H1 (cell line): ENCODE measurements at regions not wholly inside any gene's neighbourhood (a gene's known extent, or its start where the extent isn't known, plus 50 kb on each side); places are given as distances from the start of the nearest gene placed in this dataset.

ENCODE experiments used
- CTCF ChIA-PET: fragments of 300-600 bp; sonication (Branson Sonifier 250); formaldehyde crosslinking; loops from one replicate; lab custom pipeline; 2021; ENCODE audit not compliant: partially characterized antibody; lab: Charles Lee
- POLR2A ChIA-PET: fragments of 300-600 bp; sonication (Branson Sonifier 250); formaldehyde crosslinking; loops from one replicate; lab custom pipeline; 2021; ENCODE audit warnings: inconsistent platforms; ENCODE audit not compliant: partially characterized antibody; lab: Charles Lee
- DNase-seq, 2 experiments: peaks; one replicate each; pipeline versions ENCODE4 v3.0.0 to v3.0.0-alpha.2; 2010 to 2022; ENCODE audit warnings: low spot score in 2 of 2, low read depth in 1 of 2, mixed read lengths in 1 of 2
- FAIRE-seq: peaks from 2 replicates; lab custom pipeline; 2011; peaks lifted over from hg19 to GRCh38; lab: Jason Lieb, UNC
- H2AFZ ChIP-seq: 2 replicates; pipeline ENCODE4 v1.8.1; 2012; ENCODE audit warnings: low read length, inconsistent platforms
- H2AK5ac ChIP-seq: 2 replicates; pipeline ENCODE4 v1.6.1; 2013; ENCODE audit warnings: low read depth, low read length
- H2BK120ac ChIP-seq: replicated peaks from 2 replicates; pipeline ENCODE3; 2013; ENCODE audit warnings: low read depth, low read length, inconsistent platforms
- H2BK12ac ChIP-seq: 2 replicates; pipeline ENCODE4 v1.6.1; 2013; ENCODE audit warnings: low read depth, low read length
- H2BK15ac ChIP-seq: 2 replicates; pipeline ENCODE4 v1.6.1; 2013; ENCODE audit warnings: low read length
- H2BK20ac ChIP-seq: 2 replicates; pipeline ENCODE4 v1.6.1; 2013; ENCODE audit warnings: low read length
- H2BK5ac ChIP-seq: 2 replicates; pipeline ENCODE4 v1.6.1; 2013; ENCODE audit warnings: low read depth, low read length
- H3K14ac ChIP-seq: 2 replicates; pipeline ENCODE4 v1.6.1; 2013; ENCODE audit warnings: inconsistent platforms; ENCODE audit not compliant: insufficient read length
- H3K18ac ChIP-seq: 2 replicates; pipeline ENCODE4 v1.6.1; 2013; ENCODE audit warnings: low read length; ENCODE audit errors: extremely low read depth
- H3K23ac ChIP-seq: 2 replicates; pipeline ENCODE4 v1.6.1; 2013; ENCODE audit warnings: inconsistent platforms; ENCODE audit not compliant: insufficient read length
- H3K23me2 ChIP-seq: 2 replicates; pipeline ENCODE4 v1.6.1; 2013; ENCODE audit warnings: low read depth, low read length
- H3K27ac ChIP-seq: 2 replicates; pipeline ENCODE4 v1.6.1; 2011; ENCODE audit warnings: low read depth, low read length, inconsistent platforms
- H3K27me3 ChIP-seq, 4 experiments: replicated peaks in 1 of 4; 1 replicate in 1 of 4; 2 replicates in 3 of 4; pipeline versions ENCODE4 v1.6.1 to v1.8.1; 2011 to 2013; ENCODE audit warnings: low read length in 3 of 4, mild to moderate bottlenecking in 3 of 4, inconsistent platforms in 2 of 4, mixed read lengths in 2 of 4, moderate library complexity in 1 of 4; ENCODE audit not compliant: control insufficient read depth in 3 of 4, insufficient read depth in 3 of 4; ENCODE audit errors: extremely low read depth in 1 of 4
- H3K36me3 ChIP-seq, 4 experiments: 2 replicates each; pipeline versions ENCODE4 v1.6.1 to v1.8.1; 2011 to 2013; ENCODE audit warnings: mild to moderate bottlenecking in 4 of 4, low read length in 3 of 4, moderate library complexity in 2 of 4, control low read depth in 1 of 4, inconsistent platforms in 1 of 4; ENCODE audit not compliant: insufficient read depth in 4 of 4, control insufficient read depth in 2 of 4
- H3K4ac ChIP-seq: replicated peaks from 2 replicates; pipeline ENCODE3; 2013; ENCODE audit warnings: low read length, low read depth, mixed read lengths, inconsistent platforms; ENCODE audit not compliant: insufficient read length
- H3K4me1 ChIP-seq, 4 experiments: replicated peaks in 1 of 4; 1 replicate in 1 of 4; 2 replicates in 3 of 4; pipeline versions ENCODE4 v1.6.1 to v1.8.1; 2011 to 2013; ENCODE audit warnings: low read length in 3 of 4, inconsistent platforms in 2 of 4, mixed read lengths in 1 of 4; ENCODE audit not compliant: insufficient read depth in 4 of 4, control insufficient read depth in 3 of 4
- H3K4me2 ChIP-seq, 2 experiments: 2 replicates each; pipeline versions ENCODE4 v1.6.1 to v1.8.1; 2011 to 2013; ENCODE audit warnings: low read depth in 2 of 2, low read length in 2 of 2, control low read depth in 1 of 2, inconsistent platforms in 1 of 2, mild to moderate bottlenecking in 1 of 2; ENCODE audit not compliant: insufficient read depth in 1 of 2
- H3K4me3 ChIP-seq, 4 experiments: fragments of 200-600, 300-600 bp in 1 of 4; sonication (generic), shearing (Covaris generic), sonication (Bioruptor Twin) in 1 of 4; 2 replicates each; pipeline versions ENCODE4 v1.5.1 to v1.8.1; 2011 to 2016; ENCODE audit warnings: low read length in 4 of 4, low read depth in 3 of 4, control low read depth in 2 of 4, inconsistent platforms in 2 of 4, mild to moderate bottlenecking in 2 of 4, mixed read lengths in 1 of 4, moderate library complexity in 1 of 4; ENCODE audit not compliant: insufficient read depth in 2 of 4; ENCODE audit errors: extremely low read depth in 1 of 4
- H3K56ac ChIP-seq: replicated peaks from 2 replicates; pipeline ENCODE3; 2013; ENCODE audit warnings: low read depth, mild to moderate bottlenecking, mixed read lengths, low read length, inconsistent platforms; ENCODE audit not compliant: insufficient read length
- H3K79me1 ChIP-seq: 2 replicates; pipeline ENCODE4 v1.6.1; 2013; ENCODE audit warnings: low read depth, low read length, control low read depth
- H3K79me2 ChIP-seq, 2 experiments: 2 replicates each; pipeline versions ENCODE4 v1.6.1 to v1.8.1; 2012 to 2013; ENCODE audit warnings: low read length in 2 of 2, mild to moderate bottlenecking in 2 of 2, inconsistent platforms in 1 of 2; ENCODE audit not compliant: insufficient read depth in 2 of 2, control insufficient read depth in 1 of 2
- H3K9ac ChIP-seq, 4 experiments: replicated peaks in 1 of 4; 1 replicate in 1 of 4; 2 replicates in 3 of 4; pipeline versions ENCODE4 v1.6.1 to v1.8.1; 2011 to 2013; ENCODE audit warnings: low read depth in 3 of 4, low read length in 3 of 4, control low read depth in 2 of 4, mild to moderate bottlenecking in 2 of 4, moderate library complexity in 2 of 4, inconsistent platforms in 1 of 4; ENCODE audit errors: extremely low read depth in 1 of 4
- H3K9me3 ChIP-seq, 2 experiments: 2 replicates each; pipeline versions ENCODE4 v1.6.1 to v1.8.1; 2012 to 2013; ENCODE audit warnings: mild to moderate bottlenecking in 2 of 2, moderate library complexity in 2 of 2, control low read depth in 1 of 2, inconsistent platforms in 1 of 2, low read depth in 1 of 2, low read length in 1 of 2, mixed read lengths in 1 of 2; ENCODE audit not compliant: insufficient read depth in 2 of 2
- H4K20me1 ChIP-seq, 2 experiments: replicated peaks in 1 of 2; 2 replicates each; pipeline versions ENCODE3 to v1.8.1; 2011 to 2013; ENCODE audit warnings: inconsistent platforms in 2 of 2, low read length in 2 of 2, mild to moderate bottlenecking in 1 of 2; ENCODE audit not compliant: insufficient read depth in 2 of 2, control insufficient read depth in 1 of 2
- H4K5ac ChIP-seq: 2 replicates; pipeline ENCODE4 v1.6.1; 2013; ENCODE audit warnings: low read length, low read depth, mixed read lengths, inconsistent platforms; ENCODE audit not compliant: insufficient read length
- H4K8ac ChIP-seq: 2 replicates; pipeline ENCODE4 v1.8.0; 2013; ENCODE audit warnings: mild to moderate bottlenecking, moderate library complexity, low read length, inconsistent platforms; ENCODE audit not compliant: insufficient read depth; ENCODE audit errors: extremely low read depth
- H4K91ac ChIP-seq: replicated peaks from 2 replicates; pipeline ENCODE3; 2013; ENCODE audit warnings: low read length, mixed read lengths, inconsistent platforms; ENCODE audit not compliant: insufficient read length
- HDAC6 ChIP-seq: IDR thresholded peaks from one replicate; pipeline ENCODE4 v1.7.1; 2012; ENCODE audit warnings: low read depth, mild to moderate bottlenecking, inconsistent platforms, low read length, moderate library complexity
- KDM4A ChIP-seq: IDR thresholded peaks from one replicate; pipeline ENCODE4 v1.7.1; 2012; ENCODE audit warnings: low read depth, mild to moderate bottlenecking, moderate library complexity, low read length, inconsistent platforms; ENCODE audit not compliant: severe bottlenecking
- NANOG ChIP-seq: IDR thresholded peaks from 2 replicates; pipeline ENCODE4 v1.6.1; 2011; ENCODE audit warnings: low read length, low read depth, mild to moderate bottlenecking, inconsistent platforms; ENCODE audit not compliant: insufficient read depth, poor library complexity, severe bottlenecking
- TAF1 ChIP-seq: IDR thresholded peaks from 2 replicates; pipeline ENCODE4 v1.6.1; 2011; ENCODE audit warnings: mild to moderate bottlenecking, low read depth, low read length
- WGBS, 2 experiments: shearing (Covaris generic) in 1 of 2; methylation state at CpG; one replicate each; pipeline versions ENCODE4 v1.1.6 to v1.1.7; 2013 to 2015; ENCODE audit warnings: low lambda C conversion rate in 2 of 2, mixed read lengths in 2 of 2, inconsistent platforms in 1 of 2, low coverage in 1 of 2, missing lambda C conversion rate in 1 of 2; ENCODE audit not compliant: insufficient replicate concordance in 2 of 2, insufficient coverage in 1 of 2, insufficient read length in 1 of 2; ENCODE audit errors: extremely low coverage in 1 of 2, missing lambda C conversion rate in 1 of 2; 5-methylcytosine and 5-hydroxymethylcytosine counted together
- TF ChIP-seq, protein P1 (sequence below): IDR thresholded peaks from 2 replicates; pipeline ENCODE4 v1.6.1; 2011; ENCODE audit warnings: low read length, improper control_type of control experiment

DNA sequence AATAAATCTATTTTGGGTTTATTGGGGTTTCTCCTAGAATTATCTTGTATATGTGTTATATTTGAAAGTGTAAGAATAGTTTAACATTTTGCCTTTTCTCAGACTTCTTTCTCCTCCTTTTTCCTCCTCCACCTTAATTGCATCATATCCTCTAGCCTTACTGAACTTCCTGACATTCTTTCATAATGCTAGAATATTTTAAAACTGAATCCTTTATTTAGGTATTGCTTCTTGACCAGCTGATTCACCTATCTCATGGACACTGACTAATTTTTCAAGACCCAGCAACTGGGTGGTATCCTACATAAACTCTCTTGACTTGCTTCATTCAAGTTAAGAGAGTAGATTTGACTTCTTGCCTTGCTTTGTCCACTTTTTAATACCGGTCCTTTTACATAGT, 1508.9 kb downstream of the STIM2 start:
- FAIRE-seq = no peak
- Histone ChIP-seq H3K4me1 (no peaks in the 10 kb centered on the region), H3K9me3 (no peaks in the 10 kb centered on the region), H2BK12ac (no peak overlapping the region), H2BK120ac (no peak overlapping the region), H3K79me1 (no peaks in the 10 kb centered on the region), H2BK20ac (no peak overlapping the region), H3K79me2 (no peaks in the 10 kb centered on the region), H3K23me2 (no peaks in the 10 kb centered on the region), H3K23ac (no peak overlapping the region), H2BK15ac (no peak overlapping the region), H4K91ac (no peak overlapping the region), H3K14ac (no peak overlapping the region), H3K56ac (no peak overlapping the region), H3K4me3 (no peak overlapping the region), H2AK5ac (no peak overlapping the region), H4K8ac (no peak overlapping the region), H3K36me3 (no peaks in the 10 kb centered on the region; a peak in 2 of 8 replicates), H3K4ac (no peak overlapping the region), H3K9ac (no peak overlapping the region), H3K27ac (no peak overlapping the region), H2BK5ac (no peak overlapping the region), H4K5ac (no peak overlapping the region), H3K27me3 (no peaks in the 10 kb centered on the region), H2AFZ (no peak overlapping the region), H3K4me2 (no peak overlapping the region), H4K20me1 (no peaks in the 10 kb centered on the region), H3K18ac (no peak overlapping the region)
- DNase-seq = no peak
- TF ChIP-seq, protein P1, sequence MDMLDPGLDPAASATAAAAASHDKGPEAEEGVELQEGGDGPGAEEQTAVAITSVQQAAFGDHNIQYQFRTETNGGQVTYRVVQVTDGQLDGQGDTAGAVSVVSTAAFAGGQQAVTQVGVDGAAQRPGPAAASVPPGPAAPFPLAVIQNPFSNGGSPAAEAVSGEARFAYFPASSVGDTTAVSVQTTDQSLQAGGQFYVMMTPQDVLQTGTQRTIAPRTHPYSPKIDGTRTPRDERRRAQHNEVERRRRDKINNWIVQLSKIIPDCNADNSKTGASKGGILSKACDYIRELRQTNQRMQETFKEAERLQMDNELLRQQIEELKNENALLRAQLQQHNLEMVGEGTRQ = no peak
- TF ChIP-seq KDM4A = no peak
- TF ChIP-seq HDAC6 = no peak
- TF ChIP-seq NANOG = no peak
- TF ChIP-seq TAF1 = no peak
- ChIA-PET POLR2A (no interaction called here), CTCF (no interaction called here)
- 100% methylated on average over 1 of the region's 1 CpG; no CpG with 5 or more reads in 1 of the 2 experiments for WGBS, 2 experiments
